WERI-Rb-1 (cell line): ENCODE measurements at regions not wholly inside any gene's neighbourhood (a gene's known extent, or its start where the extent isn't known, plus 50 kb on each side); places are given as distances from the start of the nearest gene placed in this dataset.

ENCODE experiments used
- DNase-seq: peaks from one replicate; pipeline ENCODE4 v3.0.0-alpha.2; 2020
- H3K27ac ChIP-seq: fragments of 250-450 bp; sonication (Bioruptor Pico); 2 replicates; pipeline ENCODE4 v1.5.1; 2020; ENCODE audit warnings: mild to moderate bottlenecking, moderate library complexity
- H3K27me3 ChIP-seq: fragments of 250-450 bp; sonication (Bioruptor Pico); 2 replicates; pipeline ENCODE4 v1.5.1; 2021; ENCODE audit warnings: mild to moderate bottlenecking, low read depth, moderate library complexity; ENCODE audit not compliant: insufficient read depth, severe bottlenecking
- H3K36me3 ChIP-seq: fragments of 250-450 bp; sonication (Bioruptor Pico); 2 replicates; pipeline ENCODE4 v1.5.1; 2020; ENCODE audit warnings: mild to moderate bottlenecking, moderate library complexity
- H3K4me3 ChIP-seq: 2 replicates; pipeline ENCODE4 v1.5.1; 2011; ENCODE audit warnings: low read depth, mild to moderate bottlenecking, control low read depth, low read length
- H3K9me3 ChIP-seq: fragments of 250-450 bp; sonication (Bioruptor Pico); 2 replicates; pipeline ENCODE4 v1.5.1; 2021; ENCODE audit warnings: mild to moderate bottlenecking, moderate library complexity; ENCODE audit not compliant: severe bottlenecking
- CTCF ChIP-seq: IDR thresholded peaks from 2 replicates; pipeline ENCODE4 v1.5.1; 2011; ENCODE audit warnings: low read depth, mild to moderate bottlenecking, control low read depth, inconsistent platforms, low read length

GRCh38 chr14:55760789-55761566, 181.0 kb downstream of the KTN1 start:
- no peak for TF ChIP-seq CTCF
- Histone ChIP-seq H3K4me3 (no peak overlapping the region), H3K9me3 (no peaks in the 10 kb centered on the region), H3K27me3 (no peaks in the 10 kb centered on the region), H3K36me3 (no peaks in the 10 kb centered on the region), H3K27ac (no peak overlapping the region)
- no peak for DNase-seq

- no peak for TF ChIP-seq CTCF
- H3K27me3 ChIP-seq: no peaks in the 10 kb centered on the region
- H3K27ac ChIP-seq: no peak overlapping the region
- no peak overlapping the region for H3K4me3 ChIP-seq
- DNase-seq: no peak
- H3K9me3 ChIP-seq: no peaks in the 10 kb centered on the region
- no peaks in the 10 kb centered on the region for H3K36me3 ChIP-seq
Observed at GRCh38 chr14:55761651-55762050, 181.6 kb downstream of the KTN1 start.

GRCh38 chr14:55762595-55763232, 182.7 kb downstream of the KTN1 start:
- no peak for DNase-seq
- no peaks in the 10 kb centered on the region for H3K9me3 ChIP-seq

GRCh38 chr14:55764784-55765183, 184.8 kb downstream of the KTN1 start:
- Histone ChIP-seq H3K9me3 (no peaks in the 10 kb centered on the region), H3K4me3 (no peak overlapping the region), H3K27ac (no peak overlapping the region), H3K36me3 (no peaks in the 10 kb centered on the region), H3K27me3 (no peaks in the 10 kb centered on the region)
- DNase-seq: no peak
- TF ChIP-seq CTCF: no peak

More at GRCh38 chr14:55762595-55763232, 182.7 kb downstream of the KTN1 start:
- H3K27me3 ChIP-seq: no peaks in the 10 kb centered on the region
- TF ChIP-seq CTCF: no peak
- no peak overlapping the region for H3K4me3 ChIP-seq
- no peaks in the 10 kb centered on the region for H3K36me3 ChIP-seq
- H3K27ac ChIP-seq: no peak overlapping the region

- H3K4me3 ChIP-seq: no peak overlapping the region
- no peak for TF ChIP-seq CTCF
- no peaks in the 10 kb centered on the region for H3K36me3 ChIP-seq
- H3K9me3 ChIP-seq: no peaks in the 10 kb centered on the region
- DNase-seq: no peak
- no peak overlapping the region for H3K27ac ChIP-seq
- no peaks in the 10 kb centered on the region for H3K27me3 ChIP-seq
Observed at GRCh38 chr14:55766071-55766470, 186.1 kb downstream of the KTN1 start.
